Esophagus muscularis mucosa (tissue), 3 donors: ENCODE measurements at regions not wholly inside any gene's neighbourhood (a gene's known extent, or its start where the extent isn't known, plus 50 kb on each side); places are given as distances from the start of the nearest gene placed in this dataset.

Experiments used
- POLR2A ChIP-seq: fragments of 450-650 bp; IDR thresholded peaks from one replicate; pipeline ENCODE4 v1.6.1; 2017; ENCODE audit warnings: antibody characterized with exemption, moderate library complexity, mild to moderate bottlenecking, low read depth
- POLR2AphosphoS5 ChIP-seq, 2 donors: sonication (generic); formaldehyde crosslinking; IDR thresholded peaks; one replicate each; pipeline ENCODE4 v1.6.1; 2017; ENCODE audit warnings: antibody characterized with exemption in 2 of 2
- TF ChIP-seq, protein P1 (sequence below), 3 experiments: fragments of 200-600 bp in 2 of 3; fragments of 450-650 bp in 1 of 3; sonication (generic) in 2 of 3; IDR thresholded peaks; one replicate each; pipeline ENCODE4 v1.5.1; 2017 to 2019; ENCODE audit warnings: antibody characterized with exemption in 3 of 3, mild to moderate bottlenecking in 2 of 3, moderate library complexity in 1 of 3

GRCh38 chr18:35786365-35787042 lies 186.0 kb upstream of the RMP24 start:
- TF ChIP-seq, protein P1, sequence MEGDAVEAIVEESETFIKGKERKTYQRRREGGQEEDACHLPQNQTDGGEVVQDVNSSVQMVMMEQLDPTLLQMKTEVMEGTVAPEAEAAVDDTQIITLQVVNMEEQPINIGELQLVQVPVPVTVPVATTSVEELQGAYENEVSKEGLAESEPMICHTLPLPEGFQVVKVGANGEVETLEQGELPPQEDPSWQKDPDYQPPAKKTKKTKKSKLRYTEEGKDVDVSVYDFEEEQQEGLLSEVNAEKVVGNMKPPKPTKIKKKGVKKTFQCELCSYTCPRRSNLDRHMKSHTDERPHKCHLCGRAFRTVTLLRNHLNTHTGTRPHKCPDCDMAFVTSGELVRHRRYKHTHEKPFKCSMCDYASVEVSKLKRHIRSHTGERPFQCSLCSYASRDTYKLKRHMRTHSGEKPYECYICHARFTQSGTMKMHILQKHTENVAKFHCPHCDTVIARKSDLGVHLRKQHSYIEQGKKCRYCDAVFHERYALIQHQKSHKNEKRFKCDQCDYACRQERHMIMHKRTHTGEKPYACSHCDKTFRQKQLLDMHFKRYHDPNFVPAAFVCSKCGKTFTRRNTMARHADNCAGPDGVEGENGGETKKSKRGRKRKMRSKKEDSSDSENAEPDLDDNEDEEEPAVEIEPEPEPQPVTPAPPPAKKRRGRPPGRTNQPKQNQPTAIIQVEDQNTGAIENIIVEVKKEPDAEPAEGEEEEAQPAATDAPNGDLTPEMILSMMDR (IDR thresholded peaks at IDR 0.05), result no peak
- TF ChIP-seq POLR2A (no peak), POLR2AphosphoS5 (IDR thresholded peaks at IDR 0.05) (no peak)
